Prostate gland (tissue), 2 donors: ENCODE measurements at regions not wholly inside any gene's neighbourhood (a gene's known extent, or its start where the extent isn't known, plus 50 kb on each side); places are given as distances from the start of the nearest gene placed in this dataset.

Experiments used
- POLR2A ChIP-seq: fragments of 450-650 bp; IDR thresholded peaks from one replicate; pipeline ENCODE4 v1.6.1; 2016; ENCODE audit warnings: antibody characterized with exemption, mild to moderate bottlenecking
- POLR2AphosphoS5 ChIP-seq: sonication (generic); formaldehyde crosslinking; IDR thresholded peaks from one replicate; pipeline ENCODE4 v1.6.1; 2017; ENCODE audit warnings: antibody characterized with exemption
- TF ChIP-seq, protein P1 (sequence below), 4 experiments: fragments of 200-600 bp in 2 of 4; fragments of 450-650 bp in 2 of 4; sonication (generic) in 2 of 4; IDR thresholded peaks; 1 replicate in 3 of 4; 2 replicates in 1 of 4; pipeline ENCODE4 v1.5.1; 2016 to 2019; ENCODE audit warnings: antibody characterized with exemption in 4 of 4, mild to moderate bottlenecking in 2 of 4, moderate library complexity in 2 of 4

DNA sequence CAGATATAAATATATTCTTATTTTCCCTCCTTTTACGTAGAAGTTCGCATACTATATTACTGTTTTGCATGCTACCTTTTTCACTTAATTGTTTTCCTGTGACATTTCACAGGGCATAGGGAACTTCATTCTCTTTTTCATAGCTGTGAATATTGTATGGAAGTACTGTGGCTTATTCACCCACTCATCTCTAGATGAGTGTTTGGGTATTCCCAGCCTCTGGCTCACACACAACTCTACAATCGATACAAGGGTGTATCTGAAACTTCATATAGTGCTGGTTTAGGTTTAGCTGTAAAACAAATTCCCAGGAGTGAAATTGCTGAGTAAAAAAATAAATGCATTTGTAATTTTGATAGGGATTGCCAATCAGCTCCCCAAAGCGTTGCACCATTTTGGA is 55.3 kb upstream of the MAGI1 start:
- TF ChIP-seq, protein P1, sequence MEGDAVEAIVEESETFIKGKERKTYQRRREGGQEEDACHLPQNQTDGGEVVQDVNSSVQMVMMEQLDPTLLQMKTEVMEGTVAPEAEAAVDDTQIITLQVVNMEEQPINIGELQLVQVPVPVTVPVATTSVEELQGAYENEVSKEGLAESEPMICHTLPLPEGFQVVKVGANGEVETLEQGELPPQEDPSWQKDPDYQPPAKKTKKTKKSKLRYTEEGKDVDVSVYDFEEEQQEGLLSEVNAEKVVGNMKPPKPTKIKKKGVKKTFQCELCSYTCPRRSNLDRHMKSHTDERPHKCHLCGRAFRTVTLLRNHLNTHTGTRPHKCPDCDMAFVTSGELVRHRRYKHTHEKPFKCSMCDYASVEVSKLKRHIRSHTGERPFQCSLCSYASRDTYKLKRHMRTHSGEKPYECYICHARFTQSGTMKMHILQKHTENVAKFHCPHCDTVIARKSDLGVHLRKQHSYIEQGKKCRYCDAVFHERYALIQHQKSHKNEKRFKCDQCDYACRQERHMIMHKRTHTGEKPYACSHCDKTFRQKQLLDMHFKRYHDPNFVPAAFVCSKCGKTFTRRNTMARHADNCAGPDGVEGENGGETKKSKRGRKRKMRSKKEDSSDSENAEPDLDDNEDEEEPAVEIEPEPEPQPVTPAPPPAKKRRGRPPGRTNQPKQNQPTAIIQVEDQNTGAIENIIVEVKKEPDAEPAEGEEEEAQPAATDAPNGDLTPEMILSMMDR (IDR thresholded peaks at IDR 0.05), result no peak
- no peak for TF ChIP-seq POLR2A
- TF ChIP-seq POLR2AphosphoS5, result no peak
